ENCODE measurements at regions not wholly inside any gene's neighbourhood (a gene's known extent, or its start where the extent isn't known, plus 50 kb on each side); places are given as distances from the start of the nearest gene placed in this dataset.

DNA sequence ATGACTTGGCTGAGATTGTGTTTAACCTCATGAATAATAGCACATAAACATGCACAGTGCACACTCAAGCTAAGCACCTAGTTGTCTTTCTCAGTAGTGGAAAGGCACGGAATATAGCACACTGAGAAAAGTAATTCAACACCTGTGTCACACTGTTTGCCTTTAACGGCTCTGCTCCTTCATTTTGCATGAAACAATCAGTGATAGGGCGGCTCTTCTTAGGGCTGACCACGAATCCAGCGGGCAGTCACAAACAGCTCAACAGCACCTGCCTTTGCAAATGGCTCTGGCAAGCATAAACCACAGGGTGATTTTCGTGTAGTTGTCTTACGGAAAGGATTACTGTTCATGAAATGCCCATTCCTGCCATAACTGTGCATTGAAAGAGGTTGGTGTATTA lies 954.0 kb upstream of the TENM3 start:
- DNase-seq, result peak; percentile 58

- DNase-seq, result no peak
Observed at GRCh38 chr4:181291615-181292014, 951.6 kb upstream of the TENM3 start.

DNA sequence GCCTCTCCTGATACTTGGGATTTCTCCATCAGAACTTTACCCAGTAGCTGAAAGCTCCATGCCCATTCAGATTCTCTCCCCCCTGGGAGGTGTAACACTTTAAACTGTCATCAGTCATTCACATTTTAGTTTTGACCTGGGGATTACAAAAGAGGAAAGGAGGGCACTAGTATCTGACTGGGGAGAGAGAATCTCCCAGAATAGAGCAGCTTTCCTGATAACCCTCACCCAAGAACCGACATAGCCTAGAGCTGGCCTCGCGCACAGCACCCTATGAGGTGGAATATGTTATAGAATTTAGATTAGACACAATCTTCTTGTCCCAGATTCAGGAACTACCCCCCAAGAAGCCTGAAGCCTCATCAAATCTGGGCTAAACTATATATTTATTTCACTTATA lies 950.2 kb upstream of the TENM3 start:
- DNase-seq, result no peak

DNA sequence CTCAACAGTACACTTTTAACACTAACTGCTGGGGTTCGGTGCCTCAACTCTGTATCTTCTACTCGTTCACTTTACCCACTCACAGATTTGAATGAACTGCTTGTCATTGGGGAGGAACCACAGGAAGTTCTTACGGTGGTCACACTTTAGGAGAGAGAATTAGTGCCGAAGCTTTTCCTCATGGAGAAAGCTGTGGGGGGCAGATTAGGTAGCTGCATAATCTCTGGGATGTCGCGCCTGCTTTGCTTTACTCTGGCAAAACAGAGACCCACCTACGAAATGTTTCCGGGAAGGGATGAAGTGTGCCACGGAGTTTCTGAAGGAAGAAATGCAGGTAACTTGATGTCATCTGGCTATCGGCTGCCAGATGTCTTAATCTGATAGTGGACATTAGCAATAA lies 949.7 kb upstream of the TENM3 start:
- DNase-seq, result no peak

DNA sequence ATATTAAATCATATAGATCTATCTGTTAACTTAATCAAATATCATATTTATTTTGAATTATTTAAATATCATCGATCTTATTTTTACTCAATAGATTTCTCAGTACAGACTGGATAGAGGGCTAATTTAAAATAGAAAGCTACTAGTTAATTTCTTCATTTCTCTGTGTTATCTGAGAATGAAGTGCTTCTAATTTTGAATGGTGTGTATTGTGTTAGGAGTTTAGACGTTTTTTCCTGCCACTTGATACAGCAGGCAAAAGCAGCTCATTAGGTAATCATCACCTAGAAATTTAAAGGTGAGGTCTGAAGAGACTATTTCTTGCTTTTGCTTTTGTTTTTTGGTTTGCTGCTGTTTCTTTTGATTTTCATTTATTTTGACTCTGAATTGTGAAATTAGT lies 948.8 kb upstream of the TENM3 start:
- no peak for DNase-seq

GRCh38 chr4:181301735-181302710 lies 941.2 kb upstream of the TENM3 start:
- DNase-seq, result peak; percentile 75

- no peak for DNase-seq
Observed at GRCh38 chr4:181307824-181308223, 935.4 kb upstream of the TENM3 start.

DNA sequence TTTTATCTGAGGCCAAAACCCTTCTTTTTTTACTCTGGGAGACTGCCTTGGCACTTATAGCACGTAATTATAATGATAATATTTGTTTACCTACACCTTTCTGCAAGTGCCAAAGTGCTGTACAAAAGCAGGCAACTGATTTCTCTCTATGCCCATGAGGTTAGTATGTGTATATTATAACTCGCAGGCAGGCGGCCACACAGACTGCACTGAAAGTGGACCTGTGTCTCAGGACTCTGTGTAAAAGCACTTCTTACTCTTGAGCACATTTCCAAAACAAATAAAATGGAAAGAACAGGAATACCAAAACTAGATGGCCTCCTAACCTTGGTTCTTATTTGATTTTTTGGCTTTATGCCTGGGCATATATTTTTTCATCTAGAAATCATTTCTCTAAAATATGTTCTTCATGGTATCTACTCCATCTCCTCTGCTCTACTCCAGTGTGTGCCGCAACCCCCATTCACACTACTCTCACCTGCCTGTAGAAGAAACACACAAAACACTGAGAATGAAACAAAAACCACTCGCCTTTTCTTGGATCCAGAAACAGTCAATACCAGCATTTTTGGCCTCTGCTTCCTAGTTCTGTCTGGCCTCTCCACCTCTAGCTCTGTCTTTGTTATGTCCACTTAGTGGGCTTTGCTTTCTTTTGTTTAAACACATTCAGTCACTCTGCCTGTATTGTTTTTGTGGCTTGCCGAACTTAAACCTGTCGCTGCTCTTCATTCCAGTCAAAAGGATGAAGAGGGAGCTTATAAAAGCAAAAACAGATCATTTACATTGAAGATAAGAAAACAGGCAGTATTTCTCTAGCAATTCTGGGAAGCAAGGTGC lies 934.5 kb upstream of the TENM3 start:
- peak; percentile 40 for DNase-seq

DNA sequence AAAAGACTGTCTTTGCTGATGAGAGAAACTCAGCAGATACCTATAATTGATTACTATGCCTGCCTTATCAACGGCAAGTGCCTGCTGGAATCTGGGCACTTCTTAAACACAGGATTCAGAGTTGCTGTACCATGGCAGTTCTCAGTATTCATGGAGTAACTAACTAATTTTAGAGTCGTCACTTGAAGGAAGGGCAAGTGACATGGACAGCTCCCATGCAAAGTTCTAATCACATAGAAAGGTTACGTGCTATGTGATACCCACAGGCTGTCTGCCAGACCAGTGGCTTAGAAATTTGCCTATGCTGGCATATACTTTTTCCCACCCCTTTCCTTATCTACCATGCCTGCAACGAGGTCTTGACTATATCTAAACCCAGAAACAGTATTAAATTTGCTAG lies 931.1 kb upstream of the TENM3 start:
- no peak for DNase-seq

DNA sequence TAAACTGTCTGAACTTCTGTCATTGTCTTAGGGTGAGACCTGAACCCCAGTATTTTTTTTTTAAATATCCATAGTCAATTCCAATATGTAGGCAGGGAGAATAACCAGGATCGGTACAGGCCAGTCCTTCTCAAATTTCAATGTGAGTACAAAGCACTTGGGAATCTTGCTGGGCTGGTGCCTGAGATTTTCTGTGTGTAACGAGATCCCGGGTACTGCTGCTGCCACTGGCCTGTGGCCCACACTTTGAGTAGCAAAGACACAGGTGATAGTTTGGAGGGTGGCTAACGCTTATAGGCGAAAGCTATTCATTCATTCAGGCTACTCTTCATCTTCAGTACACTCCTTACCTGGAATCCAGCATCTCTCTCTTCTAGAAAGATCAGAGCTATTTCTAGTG lies 923.6 kb upstream of the TENM3 start:
- no peak for DNase-seq

GRCh38 chr4:181323061-181323460 lies 920.1 kb upstream of the TENM3 start:
- no peak for DNase-seq

DNA sequence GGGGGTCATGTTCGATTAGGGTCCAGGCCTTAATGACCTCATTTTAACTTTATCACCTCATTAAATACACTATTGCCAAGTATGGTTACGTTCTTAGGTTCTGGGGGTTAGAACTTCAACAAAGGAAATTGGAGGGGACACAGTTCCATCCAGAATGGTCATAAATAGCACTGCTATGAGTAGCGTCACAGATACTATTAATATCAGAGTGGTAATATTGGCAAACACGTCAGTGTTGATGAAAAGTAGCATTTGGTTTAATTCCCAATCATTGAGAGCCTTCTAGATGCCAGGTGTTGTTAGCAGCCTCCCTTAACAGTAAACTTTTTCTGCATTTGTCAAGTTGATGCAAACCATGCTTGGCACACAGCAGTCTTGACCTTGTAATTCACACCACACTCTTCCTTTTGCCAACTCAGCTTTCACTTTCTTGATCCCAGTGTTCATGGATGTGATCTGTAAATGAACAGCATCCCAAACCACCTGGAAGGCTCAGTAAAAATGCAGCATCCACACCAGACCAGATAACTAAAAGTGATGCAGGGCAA lies 912.5 kb upstream of the TENM3 start:
- no peak for DNase-seq

DNA sequence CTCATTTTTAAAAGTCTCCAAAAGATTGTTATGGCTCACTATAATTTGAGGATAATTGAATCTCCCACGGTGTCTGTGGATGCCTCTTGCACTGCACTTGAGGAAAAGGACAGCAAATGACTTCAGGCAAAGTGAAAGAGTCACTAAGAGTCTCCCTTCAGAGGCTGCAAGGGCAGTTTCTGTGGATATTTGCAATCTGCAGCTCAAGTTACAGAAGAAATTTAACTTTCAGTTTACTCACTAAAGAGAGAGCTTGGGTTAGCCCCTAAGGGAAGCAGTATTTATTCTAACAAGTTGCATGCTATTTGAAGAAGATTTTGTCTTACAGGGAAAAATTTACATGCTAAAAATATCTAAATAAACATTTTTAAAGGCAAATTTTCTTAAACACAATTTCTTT lies 912.0 kb upstream of the TENM3 start:
- DNase-seq, result no peak

DNA sequence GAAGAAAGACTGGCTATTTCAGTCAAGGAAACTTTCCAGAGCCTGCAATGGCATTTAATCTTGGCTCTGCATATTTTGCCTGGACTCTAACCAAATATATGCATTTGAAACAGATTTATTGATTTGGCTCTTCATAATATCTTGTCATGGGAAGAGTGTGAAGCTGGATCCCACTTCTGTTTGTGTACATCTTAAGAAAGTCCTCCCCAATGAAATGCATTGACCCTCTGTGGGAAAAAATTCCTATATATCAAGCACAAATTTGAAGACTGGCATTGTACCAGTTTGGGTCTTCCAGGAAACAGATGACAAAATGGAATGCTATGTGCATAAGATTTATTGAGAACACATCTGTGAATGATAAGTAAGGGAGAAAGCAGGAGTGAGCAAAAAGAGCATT lies 897.3 kb upstream of the TENM3 start:
- no peak for DNase-seq

GRCh38 chr4:181350615-181351415 lies 892.4 kb upstream of the TENM3 start:
- no peak for DNase-seq

DNA sequence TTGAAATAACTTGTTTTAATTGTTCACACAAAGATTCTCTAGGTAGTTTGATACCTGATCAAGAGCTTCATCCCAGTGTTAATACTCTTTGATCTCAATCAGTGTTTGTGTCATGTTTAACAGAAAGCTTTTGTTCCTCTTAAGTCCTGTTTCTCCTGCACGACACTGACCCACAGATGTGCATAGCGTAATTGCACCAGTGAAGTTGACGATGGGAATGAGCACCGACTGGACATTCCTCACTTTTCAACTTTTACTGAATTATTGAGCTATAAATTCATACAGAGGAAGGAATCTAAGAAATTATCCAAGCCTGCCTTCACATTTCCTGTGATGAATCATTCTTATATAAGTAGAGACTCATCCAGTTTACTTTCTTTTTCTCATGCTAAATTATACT lies 878.7 kb upstream of the TENM3 start:
- DNase-seq, result no peak

DNA sequence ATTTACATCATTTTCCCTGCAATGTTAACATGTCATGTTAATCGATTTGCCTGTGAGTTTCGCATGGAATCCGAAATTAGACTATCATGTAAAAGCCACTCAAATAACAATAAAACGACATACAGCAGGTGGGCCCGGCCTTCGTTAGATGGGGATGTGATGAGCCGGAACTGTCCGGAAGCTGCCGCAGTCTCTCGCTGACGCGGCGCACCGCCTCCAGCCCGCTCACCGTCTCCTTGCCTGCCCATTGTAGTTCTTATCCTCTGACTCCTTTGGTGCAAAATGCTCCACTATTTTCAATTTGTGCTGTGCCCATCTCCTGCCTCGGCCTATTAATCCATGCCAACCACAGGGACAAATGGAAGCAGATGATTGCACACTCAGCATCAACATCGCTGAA lies 877.5 kb upstream of the TENM3 start:
- no peak for DNase-seq

DNA sequence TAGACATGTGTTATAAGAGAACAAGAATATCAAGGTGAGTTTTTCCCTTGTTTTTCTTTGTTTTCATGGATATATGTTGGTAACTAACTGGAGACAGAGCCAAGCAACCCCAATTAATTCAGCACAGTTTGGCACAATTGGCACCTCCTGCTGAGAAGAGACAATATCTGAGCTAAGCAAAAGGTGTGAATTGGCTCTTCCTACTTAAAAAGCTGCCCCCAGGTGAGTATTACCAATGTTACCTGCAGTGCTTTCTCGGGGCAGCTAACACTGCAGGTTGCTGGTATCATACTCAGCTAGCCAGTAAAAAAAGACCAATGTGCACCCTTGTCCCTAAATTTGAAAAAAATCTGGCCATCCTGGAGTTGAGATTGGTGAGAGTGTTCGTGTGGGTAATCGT lies 871.2 kb upstream of the TENM3 start:
- no peak for DNase-seq

GRCh38 chr4:181376058-181376457 lies 867.1 kb upstream of the TENM3 start:
- no peak for DNase-seq

DNA sequence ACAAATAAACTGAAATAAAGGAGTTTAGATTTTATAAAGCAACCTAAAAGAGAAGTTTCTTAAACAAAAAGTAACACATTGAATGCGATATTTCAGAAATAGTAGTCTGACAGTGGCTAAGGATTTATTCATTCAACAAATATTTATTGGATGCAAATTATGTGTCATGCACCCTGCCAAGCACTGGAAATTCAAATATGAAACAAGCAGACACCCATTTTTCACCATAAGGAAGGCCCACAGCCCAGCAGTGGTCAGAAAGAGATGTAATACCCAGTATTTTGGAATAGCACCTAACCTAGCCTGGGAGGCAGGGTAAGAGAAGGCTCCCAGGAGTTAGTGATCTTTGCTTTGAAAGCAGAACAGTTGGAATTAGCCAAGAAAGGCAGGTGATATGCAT lies 855.1 kb upstream of the TENM3 start:
- DNase-seq, result no peak

DNA sequence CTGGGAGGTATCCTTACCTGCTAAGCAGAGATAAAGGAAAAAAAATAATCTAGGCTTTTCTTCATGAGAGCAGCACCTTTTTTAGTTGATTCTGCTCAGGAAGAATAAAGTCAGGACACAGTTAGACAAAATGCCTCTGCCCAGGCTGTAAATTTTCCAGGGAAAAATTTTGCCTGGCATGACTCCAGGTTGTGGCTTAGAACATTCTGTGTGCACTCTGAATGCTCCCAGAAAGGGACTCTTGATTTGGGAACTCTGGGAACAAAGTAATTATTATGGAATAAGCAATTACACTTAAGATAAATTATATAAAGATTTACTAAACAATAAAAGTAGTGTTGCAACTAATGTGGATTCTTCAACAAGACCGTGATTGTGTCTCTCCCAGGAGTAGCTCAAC lies 826.2 kb upstream of the TENM3 start:
- no peak for DNase-seq

- peak; percentile 41 for DNase-seq
Observed at GRCh38 chr4:181418496-181418895, 824.7 kb upstream of the TENM3 start.

GRCh38 chr4:181420950-181421349 lies 822.3 kb upstream of the TENM3 start:
- DNase-seq, result no peak
